A549 (cell line): ENCODE measurements at regions not wholly inside any gene's neighbourhood (a gene's known extent, or its start where the extent isn't known, plus 50 kb on each side); places are given as distances from the start of the nearest gene placed in this dataset.

Source experiments
- ATAC-seq, 2 experiments: fragments of 200-7000 bp in 1 of 2; fragments of >200 bp in 1 of 2; cut with Nextera tagmentation in 1 of 2; cut with Tn5 transposase in 1 of 2; 3 replicates each; pipeline versions ENCODE4 v1.8.0 to v1.9.1; 2018 to 2020; ENCODE audit warnings: mild to moderate bottlenecking in 1 of 2, moderate library complexity in 1 of 2
- CTCF ChIA-PET: fragments of 300-600 bp; sonication (Branson Sonifier 250); formaldehyde crosslinking; extraction: SDS; loops from one replicate; lab custom pipeline; 2021; ENCODE audit warnings: antibody characterized with exemption, inconsistent platforms; lab: Yijun Ruan, JAX
- POLR2A ChIA-PET: fragments of 350-600 bp; formaldehyde crosslinking; extraction: SDS; loops from one replicate; lab custom pipeline; 2021; ENCODE audit warnings: antibody characterized with exemption, inconsistent platforms; lab: Yijun Ruan, JAX
- DNase-seq, 2 experiments: peaks; one replicate each; pipeline versions ENCODE4 v3.0.0 to v3.0.0-alpha.2; 2011 to 2016; ENCODE audit warnings: low read depth in 1 of 2, low spot score in 1 of 2
- FAIRE-seq: peaks from 2 replicates; lab custom pipeline; 2011; peaks lifted over from hg19 to GRCh38; lab: Jason Lieb, UNC
- H3K27ac ChIP-seq, 2 experiments: fragments of >200 bp; sonication (Bioruptor Twin); formaldehyde crosslinking; 3 replicates each; pipeline ENCODE4 v1.5.1; 2016 to 2017
- H3K4me1 ChIP-seq: fragments of >200 bp; sonication (Bioruptor Twin); formaldehyde crosslinking; 3 replicates; pipeline ENCODE4 v1.6.1; 2016
- H3K4me2 ChIP-seq: fragments of >200 bp; sonication (Bioruptor Twin); formaldehyde crosslinking; 3 replicates; pipeline ENCODE4 v1.6.1; 2016
- H3K4me3 ChIP-seq: fragments of >200 bp; sonication (Bioruptor Twin); formaldehyde crosslinking; 3 replicates; pipeline ENCODE4 v1.5.1; 2016
- H3K9me3 ChIP-seq: fragments of >200 bp; sonication (Bioruptor Twin); formaldehyde crosslinking; 3 replicates; pipeline ENCODE4 v1.6.1; 2016
- CBX2 ChIP-seq: fragments of 200-600 bp; sonication (generic); IDR thresholded peaks from 2 replicates; pipeline ENCODE4 v1.6.1; 2016; ENCODE audit warnings: low read depth, mild to moderate bottlenecking, borderline replicate concordance
- CEBPB ChIP-seq, 2 experiments: fragments of >200 bp in 1 of 2; sonication (Bioruptor Twin) in 1 of 2; formaldehyde crosslinking in 1 of 2; IDR thresholded peaks; 2 replicates each; pipeline ENCODE4 v1.6.1; 2012 to 2016
- CHD4 ChIP-seq: fragments of 200-600 bp; sonication (generic); IDR thresholded peaks from 2 replicates; pipeline ENCODE4 v1.6.1; 2016; ENCODE audit warnings: antibody characterized with exemption, mild to moderate bottlenecking, borderline replicate concordance
- HEYL ChIP-seq: fragments of 250-450 bp; sonication (Bioruptor Pico); IDR thresholded peaks from 2 replicates; pipeline ENCODE4 v1.8.0; 2021; ENCODE audit warnings: mild to moderate bottlenecking, moderate library complexity
- HOXA7 ChIP-seq: fragments of 250-450 bp; sonication (Bioruptor Pico); IDR thresholded peaks from 2 replicates; pipeline ENCODE4 v1.5.0; 2020; ENCODE audit warnings: mild to moderate bottlenecking, moderate library complexity
- JUN ChIP-seq, 2 experiments: fragments of >200 bp; sonication (Bioruptor Twin); formaldehyde crosslinking; IDR thresholded peaks; 2 replicates in 1 of 2; 3 replicates in 1 of 2; pipeline ENCODE4 v1.6.1; 2016 to 2017
- MAFK ChIP-seq: fragments of 450-650 bp; IDR thresholded peaks from 2 replicates; pipeline ENCODE4 v1.6.1; 2014; ENCODE audit not compliant: partially characterized antibody
- POLR2A ChIP-seq: IDR thresholded peaks from 2 replicates; pipeline ENCODE4 v1.6.1; 2012; ENCODE audit warnings: mild to moderate bottlenecking, low read length
- POLR2AphosphoS2 ChIP-seq: conservative IDR thresholded peaks from 2 replicates; pipeline ENCODE4 v1.6.1; 2012; ENCODE audit warnings: low read length, improper control_type of control experiment, inconsistent platforms
- RAD21 ChIP-seq, 2 experiments: fragments of >200 bp in 1 of 2; sonication (Bioruptor Twin) in 1 of 2; formaldehyde crosslinking in 1 of 2; IDR thresholded peaks in 1 of 2; conservative IDR thresholded peaks in 1 of 2; 2 replicates in 1 of 2; 3 replicates in 1 of 2; pipeline ENCODE4 v1.6.1; 2012 to 2018; ENCODE audit warnings: inconsistent platforms in 1 of 2
- SREBF2 ChIP-seq: fragments of 450-650 bp; IDR thresholded peaks from 2 replicates; pipeline ENCODE4 v1.6.1; 2014; ENCODE audit warnings: mild to moderate bottlenecking, moderate library complexity
- TFCP2L1 ChIP-seq: fragments of 250-450 bp; sonication (Bioruptor Pico); IDR thresholded peaks from 2 replicates; pipeline ENCODE4 v1.5.0; 2021; ENCODE audit warnings: mild to moderate bottlenecking
- ZC3H11A ChIP-seq: fragments of 450-650 bp; IDR thresholded peaks from 2 replicates; pipeline ENCODE4 v1.6.1; 2014; ENCODE audit warnings: antibody characterized with exemption, mild to moderate bottlenecking
- ZFP36 ChIP-seq: fragments of 450-650 bp; IDR thresholded peaks from 2 replicates; pipeline ENCODE4 v1.6.1; 2014; ENCODE audit warnings: borderline replicate concordance; ENCODE audit not compliant: partially characterized antibody
- ZNF302 ChIP-seq: fragments of 250-450 bp; sonication (Bioruptor Pico); IDR thresholded peaks from 2 replicates; pipeline ENCODE4 v1.9.0; 2021; ENCODE audit warnings: inconsistent platforms, mild to moderate bottlenecking, moderate library complexity
- ZSCAN20 ChIP-seq: fragments of 250-450 bp; sonication (Bioruptor Pico); IDR thresholded peaks from 2 replicates; pipeline ENCODE4 v1.8.0; 2022; ENCODE audit warnings: mild to moderate bottlenecking, moderate library complexity
- WGBS: methylation state at CpG from one replicate; pipeline ENCODE4 v1.1.6; 2017; ENCODE audit errors: missing lambda C conversion rate; 5-methylcytosine and 5-hydroxymethylcytosine counted together
- TF ChIP-seq, protein P1 (sequence below): fragments of >200 bp; sonication (Bioruptor Twin); formaldehyde crosslinking; IDR thresholded peaks from 2 replicates; pipeline ENCODE4 v1.6.1; 2016
- TF ChIP-seq, protein P2 (sequence below): fragments of 200-600 bp; sonication (generic); IDR thresholded peaks from 2 replicates; pipeline ENCODE4 v1.6.1; 2016; ENCODE audit warnings: antibody characterized with exemption, mild to moderate bottlenecking, moderate library complexity
- TF ChIP-seq, protein P3 (sequence below): IDR thresholded peaks from 2 replicates; pipeline ENCODE4 v1.6.1; 2012; ENCODE audit warnings: low read depth, borderline replicate concordance
- TF ChIP-seq, protein P4 (sequence below): IDR thresholded peaks from 2 replicates; pipeline ENCODE4 v1.6.1; 2012
- TF ChIP-seq, protein P5 (sequence below): fragments of 150-350 bp; IDR thresholded peaks from 2 replicates; pipeline ENCODE4 v1.6.1; 2014; ENCODE audit warnings: low read depth, mild to moderate bottlenecking, low read length

DNA sequence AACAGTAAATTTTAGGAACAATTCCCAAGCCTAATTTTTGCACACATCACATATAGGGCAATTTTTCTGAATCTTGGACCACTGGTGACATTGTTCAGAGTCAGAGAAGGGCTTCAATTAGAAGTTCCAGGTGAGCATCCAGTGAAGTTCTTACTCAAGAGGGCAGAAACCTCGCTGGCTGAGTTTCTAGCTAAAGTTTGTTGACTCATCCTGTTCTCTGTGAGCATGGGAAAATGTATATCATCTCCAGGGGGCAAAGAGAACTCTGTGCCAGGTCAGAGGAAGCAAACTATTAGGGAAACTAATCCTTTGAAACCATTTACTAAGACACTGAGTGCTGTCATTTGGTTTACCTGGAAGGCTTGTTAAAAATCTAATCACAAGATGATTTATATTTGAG lies 695.6 kb upstream of the IGFBP3 start:
- Histone ChIP-seq H3K4me3 (no peak overlapping the region), H3K4me2 (no peak overlapping the region), H3K4me1 (no peaks in the 10 kb centered on the region), H3K9me3 (no peaks in the 10 kb centered on the region), H3K27ac (no peak overlapping the region)
- WGBS, result 39% methylated on average over 1 of the region's 1 CpG
- POLR2A ChIA-PET, result no interaction called here
- CTCF ChIA-PET, result interaction anchor here (1.2 kb wide), 1 partner anchor 14 kb away, joined by 3 read pairs; no protein-coding TSS in a partner anchor
- no peak for TF ChIP-seq RAD21 (conservative IDR thresholded peaks at IDR 0.05 in 1 of 2, IDR thresholded peaks at IDR 0.05 in 1 of 2)
- no peak for TF ChIP-seq CHD4
- no peak for TF ChIP-seq SREBF2
- no peak for TF ChIP-seq CBX2
- TF ChIP-seq CEBPB (IDR thresholded peaks at IDR 0.05), result no peak
- no peak for TF ChIP-seq TFCP2L1 (CRISPR knock-in tag)
- TF ChIP-seq, protein P1, sequence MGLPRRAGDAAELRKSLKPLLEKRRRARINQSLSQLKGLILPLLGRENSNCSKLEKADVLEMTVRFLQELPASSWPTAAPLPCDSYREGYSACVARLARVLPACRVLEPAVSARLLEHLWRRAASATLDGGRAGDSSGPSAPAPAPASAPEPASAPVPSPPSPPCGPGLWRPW, result no peak
- TF ChIP-seq, protein P2, sequence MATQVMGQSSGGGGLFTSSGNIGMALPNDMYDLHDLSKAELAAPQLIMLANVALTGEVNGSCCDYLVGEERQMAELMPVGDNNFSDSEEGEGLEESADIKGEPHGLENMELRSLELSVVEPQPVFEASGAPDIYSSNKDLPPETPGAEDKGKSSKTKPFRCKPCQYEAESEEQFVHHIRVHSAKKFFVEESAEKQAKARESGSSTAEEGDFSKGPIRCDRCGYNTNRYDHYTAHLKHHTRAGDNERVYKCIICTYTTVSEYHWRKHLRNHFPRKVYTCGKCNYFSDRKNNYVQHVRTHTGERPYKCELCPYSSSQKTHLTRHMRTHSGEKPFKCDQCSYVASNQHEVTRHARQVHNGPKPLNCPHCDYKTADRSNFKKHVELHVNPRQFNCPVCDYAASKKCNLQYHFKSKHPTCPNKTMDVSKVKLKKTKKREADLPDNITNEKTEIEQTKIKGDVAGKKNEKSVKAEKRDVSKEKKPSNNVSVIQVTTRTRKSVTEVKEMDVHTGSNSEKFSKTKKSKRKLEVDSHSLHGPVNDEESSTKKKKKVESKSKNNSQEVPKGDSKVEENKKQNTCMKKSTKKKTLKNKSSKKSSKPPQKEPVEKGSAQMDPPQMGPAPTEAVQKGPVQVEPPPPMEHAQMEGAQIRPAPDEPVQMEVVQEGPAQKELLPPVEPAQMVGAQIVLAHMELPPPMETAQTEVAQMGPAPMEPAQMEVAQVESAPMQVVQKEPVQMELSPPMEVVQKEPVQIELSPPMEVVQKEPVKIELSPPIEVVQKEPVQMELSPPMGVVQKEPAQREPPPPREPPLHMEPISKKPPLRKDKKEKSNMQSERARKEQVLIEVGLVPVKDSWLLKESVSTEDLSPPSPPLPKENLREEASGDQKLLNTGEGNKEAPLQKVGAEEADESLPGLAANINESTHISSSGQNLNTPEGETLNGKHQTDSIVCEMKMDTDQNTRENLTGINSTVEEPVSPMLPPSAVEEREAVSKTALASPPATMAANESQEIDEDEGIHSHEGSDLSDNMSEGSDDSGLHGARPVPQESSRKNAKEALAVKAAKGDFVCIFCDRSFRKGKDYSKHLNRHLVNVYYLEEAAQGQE, result no peak
- TF ChIP-seq MAFK, result no peak
- no peak for TF ChIP-seq HEYL (CRISPR knock-in tag)
- no peak for TF ChIP-seq HOXA7 (CRISPR knock-in tag)
- no peak for TF ChIP-seq POLR2AphosphoS2
- FAIRE-seq, result no peak
- no peak for DNase-seq
- no peak for ATAC-seq

DNA sequence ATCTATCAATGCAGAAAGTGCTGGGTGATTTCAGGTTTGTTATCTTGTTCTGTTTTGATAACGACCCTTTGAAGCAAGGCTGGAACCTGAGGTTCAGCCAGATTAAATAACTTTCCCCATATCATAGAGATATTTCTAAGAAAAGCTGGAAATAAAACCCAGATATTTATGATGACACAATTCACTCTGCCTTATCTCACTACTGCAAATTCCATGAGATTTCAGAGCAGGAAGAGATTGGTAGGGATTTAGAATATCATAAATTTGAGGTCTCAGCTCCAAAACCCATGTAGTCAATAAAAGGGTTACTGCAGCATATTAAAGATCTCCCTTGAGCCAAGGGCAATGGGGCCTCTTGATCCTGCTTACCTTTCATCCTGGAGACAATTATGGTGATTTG lies 692.5 kb upstream of the IGFBP3 start:
- no peak overlapping the region for H3K4me3 ChIP-seq
- POLR2A ChIA-PET, result no interaction called here
- TF ChIP-seq ZFP36 (no peak), POLR2A (no peak), ZNF302 (CRISPR knock-in tag) (no peak)
- TF ChIP-seq, protein P3, sequence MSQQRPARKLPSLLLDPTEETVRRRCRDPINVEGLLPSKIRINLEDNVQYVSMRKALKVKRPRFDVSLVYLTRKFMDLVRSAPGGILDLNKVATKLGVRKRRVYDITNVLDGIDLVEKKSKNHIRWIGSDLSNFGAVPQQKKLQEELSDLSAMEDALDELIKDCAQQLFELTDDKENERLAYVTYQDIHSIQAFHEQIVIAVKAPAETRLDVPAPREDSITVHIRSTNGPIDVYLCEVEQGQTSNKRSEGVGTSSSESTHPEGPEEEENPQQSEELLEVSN, result no peak
- TF ChIP-seq, protein P4, sequence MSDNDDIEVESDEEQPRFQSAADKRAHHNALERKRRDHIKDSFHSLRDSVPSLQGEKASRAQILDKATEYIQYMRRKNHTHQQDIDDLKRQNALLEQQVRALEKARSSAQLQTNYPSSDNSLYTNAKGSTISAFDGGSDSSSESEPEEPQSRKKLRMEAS, result no peak
- TF ChIP-seq, protein P5, sequence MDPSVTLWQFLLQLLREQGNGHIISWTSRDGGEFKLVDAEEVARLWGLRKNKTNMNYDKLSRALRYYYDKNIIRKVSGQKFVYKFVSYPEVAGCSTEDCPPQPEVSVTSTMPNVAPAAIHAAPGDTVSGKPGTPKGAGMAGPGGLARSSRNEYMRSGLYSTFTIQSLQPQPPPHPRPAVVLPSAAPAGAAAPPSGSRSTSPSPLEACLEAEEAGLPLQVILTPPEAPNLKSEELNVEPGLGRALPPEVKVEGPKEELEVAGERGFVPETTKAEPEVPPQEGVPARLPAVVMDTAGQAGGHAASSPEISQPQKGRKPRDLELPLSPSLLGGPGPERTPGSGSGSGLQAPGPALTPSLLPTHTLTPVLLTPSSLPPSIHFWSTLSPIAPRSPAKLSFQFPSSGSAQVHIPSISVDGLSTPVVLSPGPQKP, result no peak
- ATAC-seq (no peak), DNase-seq (no peak), FAIRE-seq (no peak)
- WGBS, result 24% methylated on average over 1 of the region's 1 CpG
- H3K4me1 ChIP-seq, result no peaks in the 10 kb centered on the region
- CTCF ChIA-PET, result interaction anchor here (1.0 kb wide), 1 partner anchor 13 kb away, joined by 4 read pairs; no protein-coding TSS in a partner anchor
- no peak overlapping the region for H3K27ac ChIP-seq
- H3K4me2 ChIP-seq, result no peak overlapping the region
- H3K9me3 ChIP-seq, result no peaks in the 10 kb centered on the region

DNA sequence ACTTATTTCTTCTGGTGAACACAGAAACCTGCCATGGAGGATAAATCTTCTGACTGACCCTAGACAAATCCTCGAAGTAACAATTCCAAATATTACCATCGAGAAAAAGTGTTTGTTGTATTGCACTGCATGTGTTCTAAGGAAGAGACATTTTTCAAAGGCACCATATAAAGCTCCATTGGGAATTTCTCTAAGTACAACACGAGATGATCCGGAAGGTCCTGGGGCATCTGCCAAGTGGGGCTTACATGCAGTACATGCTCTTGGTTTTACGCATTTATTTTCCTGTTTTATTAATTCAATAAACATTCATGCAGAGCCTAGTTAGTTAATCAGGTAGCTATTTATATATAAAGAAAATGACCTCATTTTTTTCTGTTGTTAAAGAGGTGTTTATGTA lies 692.0 kb upstream of the IGFBP3 start:
- Histone ChIP-seq H3K9me3 (no peaks in the 10 kb centered on the region), H3K4me3 (no peak overlapping the region), H3K4me2 (no peak overlapping the region), H3K4me1 (no peaks in the 10 kb centered on the region)
- 56% methylated on average over 5 of the region's 5 CpGs for WGBS
- CTCF ChIA-PET, result no interaction called here
- no peak for FAIRE-seq
- TF ChIP-seq ZC3H11A (no peak), ZFP36 (no peak), JUN (IDR thresholded peaks at IDR 0.05) (no peak), TFCP2L1 (CRISPR knock-in tag) (no peak), ZSCAN20 (no peak)
- TF ChIP-seq, protein P2, result no peak
- TF ChIP-seq, all 56 proteins: peak for 0
- DNase-seq, result no peak
- H3K27ac ChIP-seq, result no peak overlapping the region
- ATAC-seq, result no peak
- POLR2A ChIA-PET, result no interaction called here
